ENCODE measurements at regions not wholly inside any gene's neighbourhood (a gene's known extent, or its start where the extent isn't known, plus 50 kb on each side); places are given as distances from the start of the nearest gene placed in this dataset.

DNA sequence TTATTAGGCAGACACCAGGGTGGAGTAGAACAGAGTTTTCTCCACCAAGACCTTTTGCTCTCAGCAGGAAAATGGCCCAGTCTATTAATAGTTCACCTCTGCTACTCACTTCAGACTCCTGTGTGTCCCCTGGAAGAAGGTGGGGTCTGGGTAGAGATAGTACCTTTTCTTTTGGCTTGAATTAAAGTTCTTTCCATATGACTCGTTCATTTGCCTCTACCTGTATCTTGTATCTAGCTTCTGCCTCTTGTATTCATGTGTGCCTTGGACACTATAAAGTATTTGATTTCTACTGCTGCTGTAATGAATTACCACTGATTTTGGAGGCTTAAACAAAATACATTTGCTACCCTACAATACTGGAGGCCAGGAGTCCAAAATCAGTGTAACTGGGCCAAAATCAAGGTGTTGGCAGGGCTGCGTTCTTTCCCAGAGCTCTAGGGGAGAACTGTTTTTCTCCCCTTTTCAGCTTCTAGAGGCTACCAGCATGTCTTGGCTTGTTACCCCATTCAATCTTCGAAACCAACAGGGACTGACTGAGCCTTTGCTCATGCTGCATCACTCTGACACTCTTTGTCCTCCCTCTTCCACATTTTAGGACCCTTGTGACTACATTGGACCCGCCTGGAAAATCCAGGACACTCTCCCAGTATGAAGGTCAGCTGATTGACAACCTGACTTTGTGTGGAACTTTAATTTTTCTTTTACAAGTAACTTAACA, 155.6 kb upstream of the PRSS58 start:
- H3K4me1 ChIP-seq = no peaks in the 10 kb centered on the region
- no peak overlapping the region for H3K27ac ChIP-seq
- no peak for DNase-seq (ENCODE audit: low spot score)
- TF ChIP-seq, protein P1, sequence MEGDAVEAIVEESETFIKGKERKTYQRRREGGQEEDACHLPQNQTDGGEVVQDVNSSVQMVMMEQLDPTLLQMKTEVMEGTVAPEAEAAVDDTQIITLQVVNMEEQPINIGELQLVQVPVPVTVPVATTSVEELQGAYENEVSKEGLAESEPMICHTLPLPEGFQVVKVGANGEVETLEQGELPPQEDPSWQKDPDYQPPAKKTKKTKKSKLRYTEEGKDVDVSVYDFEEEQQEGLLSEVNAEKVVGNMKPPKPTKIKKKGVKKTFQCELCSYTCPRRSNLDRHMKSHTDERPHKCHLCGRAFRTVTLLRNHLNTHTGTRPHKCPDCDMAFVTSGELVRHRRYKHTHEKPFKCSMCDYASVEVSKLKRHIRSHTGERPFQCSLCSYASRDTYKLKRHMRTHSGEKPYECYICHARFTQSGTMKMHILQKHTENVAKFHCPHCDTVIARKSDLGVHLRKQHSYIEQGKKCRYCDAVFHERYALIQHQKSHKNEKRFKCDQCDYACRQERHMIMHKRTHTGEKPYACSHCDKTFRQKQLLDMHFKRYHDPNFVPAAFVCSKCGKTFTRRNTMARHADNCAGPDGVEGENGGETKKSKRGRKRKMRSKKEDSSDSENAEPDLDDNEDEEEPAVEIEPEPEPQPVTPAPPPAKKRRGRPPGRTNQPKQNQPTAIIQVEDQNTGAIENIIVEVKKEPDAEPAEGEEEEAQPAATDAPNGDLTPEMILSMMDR (IDR thresholded peaks at IDR 0.05) = no peak
- no peaks in the 10 kb centered on the region for H3K9me3 ChIP-seq
- H3K27me3 ChIP-seq = no peaks in the 10 kb centered on the region
- no peaks in the 10 kb centered on the region for H3K36me3 ChIP-seq
- no peak overlapping the region for H3K4me3 ChIP-seq

DNA sequence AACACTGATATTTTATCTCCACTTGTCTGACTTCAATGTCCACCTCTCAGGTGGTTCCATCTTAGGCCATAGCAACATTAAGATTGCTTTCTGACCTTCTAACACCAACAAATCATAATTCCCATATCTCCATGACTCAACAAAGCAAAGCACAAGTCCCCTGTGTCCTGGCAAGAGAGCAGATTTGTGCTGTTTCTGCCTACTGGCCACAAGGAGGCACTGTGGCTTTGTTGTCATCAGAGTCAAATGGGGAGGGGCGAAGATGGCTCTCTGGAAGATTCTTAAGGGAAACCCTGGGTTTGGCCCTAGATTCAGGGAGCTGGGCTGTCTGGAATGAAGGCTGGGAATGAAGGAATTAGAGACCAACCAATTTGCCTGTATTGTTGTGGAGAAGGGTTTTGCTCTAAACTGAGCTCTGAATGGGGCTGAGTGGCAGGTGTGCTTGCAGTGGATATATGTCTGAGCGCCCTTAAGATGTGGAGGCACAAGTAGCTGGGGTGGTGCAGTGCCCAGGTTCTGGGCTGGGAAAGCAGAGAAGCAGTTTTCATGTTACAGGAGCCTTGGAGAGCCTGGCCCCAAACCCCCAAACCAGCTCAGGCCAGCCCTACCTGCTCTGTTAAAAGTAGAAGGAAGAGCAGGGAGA, 154.8 kb upstream of the PRSS58 start:
- TF ChIP-seq, protein P1 (IDR thresholded peaks at IDR 0.05) = peak in 1 of 2 donors; percentile 34
- H3K27me3 ChIP-seq = no peaks in the 10 kb centered on the region
- no peaks in the 10 kb centered on the region for H3K9me3 ChIP-seq
- no peak overlapping the region for H3K27ac ChIP-seq
- no peaks in the 10 kb centered on the region for H3K36me3 ChIP-seq
- no peak for DNase-seq (ENCODE audit: low spot score)
- no peak overlapping the region for H3K4me3 ChIP-seq
- H3K4me1 ChIP-seq = no peaks in the 10 kb centered on the region

DNA sequence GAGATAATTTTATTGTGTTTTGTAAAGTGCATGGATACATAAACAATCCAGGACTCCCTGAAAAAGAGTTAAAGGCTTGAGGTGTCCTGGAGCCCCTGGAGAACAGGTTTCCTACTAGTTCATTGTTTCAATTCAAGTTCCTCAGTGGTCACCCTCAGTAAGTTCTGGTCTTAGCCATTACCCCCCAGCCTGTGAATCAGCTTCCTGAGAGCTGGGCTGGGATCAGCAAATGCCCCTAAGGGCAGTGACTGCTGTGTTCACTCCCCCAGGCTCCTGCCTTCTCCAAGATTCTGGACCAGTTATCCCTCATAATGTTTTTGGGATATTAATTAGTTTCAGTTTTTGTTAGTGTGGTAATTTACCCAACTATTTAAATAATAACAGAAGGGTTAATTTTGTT, 151.6 kb upstream of the PRSS58 start:
- no peak overlapping the region for H3K27ac ChIP-seq
- H3K4me3 ChIP-seq = no peak overlapping the region
- no peaks in the 10 kb centered on the region for H3K4me1 ChIP-seq
- H3K27me3 ChIP-seq = no peaks in the 10 kb centered on the region
- no peaks in the 10 kb centered on the region for H3K9me3 ChIP-seq
- TF ChIP-seq, protein P1 (IDR thresholded peaks at IDR 0.05) = no peak
- no peaks in the 10 kb centered on the region for H3K36me3 ChIP-seq
- DNase-seq (ENCODE audit: low spot score) = no peak

DNA sequence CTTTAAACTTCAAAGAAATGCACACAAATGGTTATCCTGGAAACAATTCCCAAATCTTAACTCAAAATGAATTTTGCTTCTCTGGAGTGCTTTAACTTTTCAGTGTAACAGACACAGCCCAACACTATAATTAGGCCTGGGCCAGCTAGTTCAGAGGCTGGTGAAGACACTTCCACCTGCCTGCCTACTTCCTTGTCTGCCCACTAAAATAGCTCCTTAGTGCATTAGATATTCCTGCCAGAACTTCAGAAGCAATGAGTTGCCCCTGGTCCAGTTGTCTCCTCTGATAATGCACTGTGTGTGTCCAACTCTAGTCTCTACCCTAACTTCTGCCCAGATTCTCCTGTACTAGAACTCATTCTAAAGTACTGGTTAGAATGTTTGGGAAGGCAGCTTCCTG, 150.9 kb upstream of the PRSS58 start:
- H3K4me3 ChIP-seq = no peak overlapping the region
- no peaks in the 10 kb centered on the region for H3K27me3 ChIP-seq
- no peaks in the 10 kb centered on the region for H3K36me3 ChIP-seq
- H3K4me1 ChIP-seq = no peaks in the 10 kb centered on the region
- DNase-seq (ENCODE audit: low spot score) = no peak
- H3K9me3 ChIP-seq = no peaks in the 10 kb centered on the region
- H3K27ac ChIP-seq = peak overlapping the region in 1 of 2 donors; percentile 27
- TF ChIP-seq, protein P1 (IDR thresholded peaks at IDR 0.05) = no peak

DNA sequence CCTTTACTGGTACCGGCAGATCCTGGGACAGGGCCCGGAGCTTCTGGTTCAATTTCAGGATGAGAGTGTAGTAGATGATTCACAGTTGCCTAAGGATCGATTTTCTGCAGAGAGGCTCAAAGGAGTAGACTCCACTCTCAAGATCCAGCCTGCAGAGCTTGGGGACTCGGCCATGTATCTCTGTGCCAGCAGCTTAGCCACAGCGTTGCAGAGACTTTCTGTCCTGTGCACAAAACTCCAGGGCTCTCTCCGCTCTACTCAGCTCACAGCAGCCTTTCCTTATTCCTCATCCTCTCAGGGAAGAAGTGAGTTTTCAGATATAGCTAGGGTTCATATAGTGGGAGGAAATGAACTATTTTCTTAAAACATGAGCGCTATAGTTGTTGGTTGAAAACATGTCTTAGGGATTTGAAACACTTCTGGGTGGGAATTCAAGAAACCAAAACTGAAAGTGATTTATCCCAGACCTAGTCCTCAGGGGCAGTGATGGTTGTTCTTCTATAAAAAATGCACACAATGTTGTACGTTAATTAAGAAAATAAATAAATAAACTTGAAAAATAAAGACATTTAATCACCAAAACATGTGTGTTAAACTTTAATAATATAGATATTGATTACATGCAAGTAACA, 150.2 kb upstream of the PRSS58 start:
- peak overlapping the region in 1 of 2 donors; percentile 11 for H3K4me3 ChIP-seq
- peak overlapping the region in 1 of 2 donors; percentile 27 for H3K27ac ChIP-seq
- H3K9me3 ChIP-seq = no peaks in the 10 kb centered on the region
- TF ChIP-seq, protein P1 (IDR thresholded peaks at IDR 0.05) = no peak
- no peaks in the 10 kb centered on the region for H3K4me1 ChIP-seq
- no peaks in the 10 kb centered on the region for H3K36me3 ChIP-seq
- H3K27me3 ChIP-seq = no peaks in the 10 kb centered on the region
- DNase-seq (ENCODE audit: low spot score) = no peak

All from right atrium auricular region (tissue), 2 donors.